Parathyroid adenoma (tissue), 2 donors: ENCODE measurements at regions not wholly inside any gene's neighbourhood (a gene's known extent, or its start where the extent isn't known, plus 50 kb on each side); places are given as distances from the start of the nearest gene placed in this dataset.

Source experiments
- H2AFZ ChIP-seq: fragments of 300-600 bp; sonication (generic); one replicate; pipeline ENCODE4 v1.7.0; 2017; ENCODE audit warnings: antibody characterized with exemption, mild to moderate bottlenecking
- H3K27ac ChIP-seq: fragments of 300-600 bp; sonication (generic); one replicate; pipeline ENCODE4 v1.7.0; 2017
- H3K27me3 ChIP-seq: fragments of 300-600 bp; sonication (generic); one replicate; pipeline ENCODE4 v1.7.0; 2017; ENCODE audit warnings: low read length; ENCODE audit not compliant: control insufficient read depth, insufficient read depth
- H3K36me3 ChIP-seq: fragments of 300-600 bp; sonication (generic); one replicate; pipeline ENCODE4 v1.7.0; 2017; ENCODE audit warnings: low read length; ENCODE audit not compliant: control insufficient read depth, insufficient read depth
- H3K4me1 ChIP-seq: fragments of 300-600 bp; sonication (generic); one replicate; pipeline ENCODE4 v1.7.0; 2017; ENCODE audit warnings: control low read depth
- H3K4me2 ChIP-seq: fragments of 300-600 bp; sonication (generic); one replicate; pipeline ENCODE4 v1.7.0; 2017; ENCODE audit warnings: low read length
- H3K4me3 ChIP-seq: fragments of 300-600 bp; sonication (generic); one replicate; pipeline ENCODE4 v1.7.0; 2017; ENCODE audit warnings: low read depth, low read length
- H3K79me2 ChIP-seq: fragments of 300-600 bp; sonication (generic); one replicate; pipeline ENCODE4 v1.7.0; 2017; ENCODE audit warnings: control low read depth
- H3K9ac ChIP-seq: fragments of 300-600 bp; sonication (generic); one replicate; pipeline ENCODE4 v1.7.0; 2017; ENCODE audit warnings: mild to moderate bottlenecking
- H3K9me3 ChIP-seq: fragments of 300-600 bp; sonication (generic); one replicate; pipeline ENCODE4 v1.7.0; 2017; ENCODE audit warnings: low read length; ENCODE audit not compliant: control insufficient read depth
- CTCF ChIP-seq: fragments of 300-600 bp; sonication (generic); IDR thresholded peaks from one replicate; pipeline ENCODE4 v1.7.0; 2017; ENCODE audit warnings: antibody characterized with exemption, mild to moderate bottlenecking
- donor health status: primary hyperparathyroidism.

GRCh38 chr10:2980791-2981360, 86.5 kb upstream of the PFKP start:
- Histone ChIP-seq H3K4me1 (no peaks in the 10 kb centered on the region), H3K27me3 (no peaks in the 10 kb centered on the region), H3K79me2 (no peaks in the 10 kb centered on the region), H3K36me3 (no peaks in the 10 kb centered on the region), H3K4me2 (no peak overlapping the region), H3K9ac (no peak overlapping the region), H3K27ac (no peak overlapping the region), H3K4me3 (no peak overlapping the region), H3K9me3 (no peaks in the 10 kb centered on the region), H2AFZ (no peak overlapping the region)
- TF ChIP-seq CTCF = no peak

- H3K36me3 ChIP-seq = no peaks in the 10 kb centered on the region
- no peak overlapping the region for H3K4me3 ChIP-seq
- H3K4me2 ChIP-seq = no peak overlapping the region
- H3K9ac ChIP-seq = no peak overlapping the region
- H3K27me3 ChIP-seq = no peaks in the 10 kb centered on the region
- no peaks in the 10 kb centered on the region for H3K4me1 ChIP-seq
- no peak overlapping the region for H2AFZ ChIP-seq
- H3K79me2 ChIP-seq = no peaks in the 10 kb centered on the region
- H3K27ac ChIP-seq = no peak overlapping the region
- H3K9me3 ChIP-seq = no peaks in the 10 kb centered on the region
- TF ChIP-seq CTCF = no peak
Observed at GRCh38 chr10:2980116-2980515, 87.2 kb upstream of the PFKP start.

- H3K27ac ChIP-seq = no peak overlapping the region
- no peak overlapping the region for H2AFZ ChIP-seq
- no peaks in the 10 kb centered on the region for H3K4me1 ChIP-seq
- H3K36me3 ChIP-seq = no peaks in the 10 kb centered on the region
- H3K9ac ChIP-seq = no peak overlapping the region
- H3K79me2 ChIP-seq = no peaks in the 10 kb centered on the region
- no peak overlapping the region for H3K4me2 ChIP-seq
- TF ChIP-seq CTCF = no peak
- no peaks in the 10 kb centered on the region for H3K9me3 ChIP-seq
- H3K27me3 ChIP-seq = no peaks in the 10 kb centered on the region
- H3K4me3 ChIP-seq = no peak overlapping the region
Observed at GRCh38 chr10:2979306-2979705, 88.0 kb upstream of the PFKP start.

- no peak for TF ChIP-seq CTCF
- Histone ChIP-seq H3K4me2 (no peak overlapping the region), H3K27ac (no peak overlapping the region), H3K4me3 (no peak overlapping the region), H2AFZ (no peak overlapping the region), H3K9ac (no peak overlapping the region), H3K9me3 (no peaks in the 10 kb centered on the region), H3K4me1 (no peaks in the 10 kb centered on the region), H3K36me3 (no peaks in the 10 kb centered on the region), H3K27me3 (no peaks in the 10 kb centered on the region), H3K79me2 (no peaks in the 10 kb centered on the region)
Observed at GRCh38 chr10:2978574-2979273, 88.6 kb upstream of the PFKP start.

- no peaks in the 10 kb centered on the region for H3K27me3 ChIP-seq
- H3K4me1 ChIP-seq = no peaks in the 10 kb centered on the region
- H3K4me3 ChIP-seq = no peak overlapping the region
- no peaks in the 10 kb centered on the region for H3K9me3 ChIP-seq
- H2AFZ ChIP-seq = peak overlapping the region; percentile 50
- TF ChIP-seq CTCF = peak; percentile 13
- H3K27ac ChIP-seq = no peak overlapping the region
- no peaks in the 10 kb centered on the region for H3K36me3 ChIP-seq
- H3K4me2 ChIP-seq = no peak overlapping the region
- H3K9ac ChIP-seq = no peak overlapping the region
- no peaks in the 10 kb centered on the region for H3K79me2 ChIP-seq
Observed at GRCh38 chr10:2978111-2978510, 89.2 kb upstream of the PFKP start.
